ENCODE measurements at regions not wholly inside any gene's neighbourhood (a gene's known extent, or its start where the extent isn't known, plus 50 kb on each side); places are given as distances from the start of the nearest gene placed in this dataset.
A peak's percentile ranks its signal among the peaks of the same experiment; 100 is the strongest.

DNA sequence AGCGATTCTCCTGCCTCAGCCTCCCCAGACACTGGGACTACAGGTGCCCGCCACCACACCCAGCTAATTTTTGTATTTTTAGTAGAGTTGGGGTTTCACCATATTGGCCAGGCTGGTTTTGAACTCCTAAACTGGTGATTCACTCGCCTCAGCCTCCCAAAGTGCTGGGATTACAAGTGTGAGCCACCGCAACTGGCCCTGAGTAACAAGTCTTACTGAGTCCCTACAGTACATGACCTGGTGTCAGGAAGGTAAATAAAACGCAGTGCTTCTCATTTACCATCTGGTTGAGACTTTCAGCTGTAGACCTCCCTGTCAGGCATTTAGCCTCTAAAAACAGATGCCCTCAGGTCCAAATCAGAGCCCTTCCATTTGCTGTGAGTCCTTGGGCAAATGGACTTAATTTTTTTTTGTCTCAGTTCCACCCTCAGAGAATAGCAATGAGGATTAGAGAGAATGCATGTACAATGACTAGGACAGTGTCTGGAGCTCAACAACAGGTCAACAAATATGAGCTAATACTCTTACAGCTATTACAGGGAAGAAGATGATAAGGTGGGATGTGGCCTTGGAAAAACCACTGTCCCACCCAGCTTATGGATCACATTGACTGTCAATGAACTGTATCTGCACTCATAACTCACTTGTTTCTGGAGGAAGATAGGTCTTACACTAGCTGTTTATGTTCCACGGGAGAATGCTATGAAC lies 70.5 kb downstream of the PHLDA1 start:
- Histone ChIP-seq H3K4me3 (no peak overlapping the region), H2AFZ (no peak overlapping the region), H3K27ac (ENCODE audit: low read depth) (peak overlapping the region; percentile 73; the same call in 1 of the 2 replicates), H4K20me1 (replicated peaks; ENCODE audit: insufficient read depth) (no peaks in the 10 kb centered on the region), H3K27me3 (ENCODE audit: insufficient read depth) (no peaks in the 10 kb centered on the region), H3K36me3 (ENCODE audit: insufficient read depth) (no peaks in the 10 kb centered on the region), H3K4me1 (ENCODE audit: insufficient read depth) (peaks cover 37% of the 10 kb centered on the region), H3K4me2 (no peak overlapping the region), H3F3A (replicated peaks; ENCODE audit: low read depth) (0 out of 2 replicates have a peak, but pooled peaks cover 5% of the 10 kb centered on the region), H3K9me2 (ENCODE audit: insufficient read depth) (no peaks in the 10 kb centered on the region), H3K79me2 (replicated peaks; ENCODE audit: insufficient read depth) (no peaks in the 10 kb centered on the region)
- Mint-ChIP-seq H3K36me3 (ENCODE audit: low read depth) (no peaks in the 10 kb centered on the region), H3K27ac (no peak overlapping the region), H3K4me1 (peaks cover 32% of the 10 kb centered on the region), H3K4me3 (no peak overlapping the region), H3K27me3 (ENCODE audit: insufficient read depth, low read depth, poor library complexity) (peaks cover 4% of the 10 kb centered on the region), H3K9me3 (no peaks in the 10 kb centered on the region)
- ATAC-seq (no peak), DNase-seq (ENCODE audit: low spot score) (no peak)
- TF ChIP-seq JUNB (IDR thresholded peaks at IDR 0.05; ENCODE audit: unreplicated experiment): no peak
- no peak for TF ChIP-seq POLR2AphosphoS5 (IDR thresholded peaks at IDR 0.05; ENCODE audit: low read depth)
- no peak for TF ChIP-seq EZH2phosphoT487 (IDR thresholded peaks at IDR 0.05; ENCODE audit: unreplicated experiment)
- TF ChIP-seq EZH2 (IDR thresholded peaks at IDR 0.05; ENCODE audit: low read depth, unreplicated experiment): no peak
- TF ChIP-seq STAT1 (IDR thresholded peaks at IDR 0.05; ENCODE audit: unreplicated experiment): no peak
- no peak for TF ChIP-seq NANOG (IDR thresholded peaks at IDR 0.05; ENCODE audit: borderline replicate concordance)
- no peak for TF ChIP-seq ZNF114 (CRISPR knock-in tag; IDR thresholded peaks at IDR 0.05)
- TF ChIP-seq, protein P1, sequence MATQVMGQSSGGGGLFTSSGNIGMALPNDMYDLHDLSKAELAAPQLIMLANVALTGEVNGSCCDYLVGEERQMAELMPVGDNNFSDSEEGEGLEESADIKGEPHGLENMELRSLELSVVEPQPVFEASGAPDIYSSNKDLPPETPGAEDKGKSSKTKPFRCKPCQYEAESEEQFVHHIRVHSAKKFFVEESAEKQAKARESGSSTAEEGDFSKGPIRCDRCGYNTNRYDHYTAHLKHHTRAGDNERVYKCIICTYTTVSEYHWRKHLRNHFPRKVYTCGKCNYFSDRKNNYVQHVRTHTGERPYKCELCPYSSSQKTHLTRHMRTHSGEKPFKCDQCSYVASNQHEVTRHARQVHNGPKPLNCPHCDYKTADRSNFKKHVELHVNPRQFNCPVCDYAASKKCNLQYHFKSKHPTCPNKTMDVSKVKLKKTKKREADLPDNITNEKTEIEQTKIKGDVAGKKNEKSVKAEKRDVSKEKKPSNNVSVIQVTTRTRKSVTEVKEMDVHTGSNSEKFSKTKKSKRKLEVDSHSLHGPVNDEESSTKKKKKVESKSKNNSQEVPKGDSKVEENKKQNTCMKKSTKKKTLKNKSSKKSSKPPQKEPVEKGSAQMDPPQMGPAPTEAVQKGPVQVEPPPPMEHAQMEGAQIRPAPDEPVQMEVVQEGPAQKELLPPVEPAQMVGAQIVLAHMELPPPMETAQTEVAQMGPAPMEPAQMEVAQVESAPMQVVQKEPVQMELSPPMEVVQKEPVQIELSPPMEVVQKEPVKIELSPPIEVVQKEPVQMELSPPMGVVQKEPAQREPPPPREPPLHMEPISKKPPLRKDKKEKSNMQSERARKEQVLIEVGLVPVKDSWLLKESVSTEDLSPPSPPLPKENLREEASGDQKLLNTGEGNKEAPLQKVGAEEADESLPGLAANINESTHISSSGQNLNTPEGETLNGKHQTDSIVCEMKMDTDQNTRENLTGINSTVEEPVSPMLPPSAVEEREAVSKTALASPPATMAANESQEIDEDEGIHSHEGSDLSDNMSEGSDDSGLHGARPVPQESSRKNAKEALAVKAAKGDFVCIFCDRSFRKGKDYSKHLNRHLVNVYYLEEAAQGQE (IDR thresholded peaks at IDR 0.05; ENCODE audit: unreplicated experiment): no peak

DNA sequence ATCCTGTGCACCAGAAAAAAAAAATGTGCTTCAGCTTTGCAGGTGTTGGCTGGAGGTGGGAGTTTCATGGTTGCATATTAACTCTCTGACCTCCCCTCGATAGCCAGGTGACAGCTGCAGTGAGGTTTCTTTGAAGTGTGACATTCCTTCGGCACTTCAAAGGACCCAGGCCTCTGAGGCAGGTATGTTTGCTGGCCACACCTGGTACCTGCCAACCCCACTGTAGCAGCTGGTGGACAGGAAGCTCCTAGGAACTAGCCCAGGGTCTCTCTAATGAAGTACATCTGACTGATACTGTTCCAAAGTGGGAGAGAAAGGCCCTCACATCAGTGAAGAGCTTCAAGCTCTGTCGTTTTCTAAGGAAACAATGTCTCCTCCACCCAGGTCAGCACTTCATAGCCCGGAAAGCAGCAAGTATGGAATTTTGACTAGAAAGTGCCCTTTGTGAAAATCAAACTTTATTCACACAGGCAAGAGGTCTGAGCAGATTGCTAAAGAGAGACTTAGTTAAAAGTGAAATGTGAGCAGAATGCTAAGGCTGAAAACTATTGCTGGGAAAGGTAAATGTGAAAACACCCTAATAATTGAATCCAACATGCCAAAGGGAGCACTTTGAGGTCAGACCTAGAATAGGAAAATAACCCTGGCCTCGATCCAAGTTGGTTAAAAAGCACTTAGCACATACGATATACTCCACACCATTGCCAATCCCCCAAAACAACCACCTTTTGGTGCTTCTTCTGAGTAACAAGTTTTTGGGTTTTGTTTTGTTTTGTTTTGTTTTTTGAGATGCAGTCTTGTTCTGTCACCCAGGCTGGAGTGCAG lies 71.3 kb downstream of the PHLDA1 start:
- Mint-ChIP-seq H3K36me3 (ENCODE audit: low read depth) (no peaks in the 10 kb centered on the region), H3K9me3 (no peaks in the 10 kb centered on the region), H3K27ac (peak overlapping the region; percentile 69), H3K4me3 (no peak overlapping the region), H3K4me1 (peaks cover 34% of the 10 kb centered on the region), H3K27me3 (ENCODE audit: insufficient read depth, low read depth, poor library complexity) (peaks cover 4% of the 10 kb centered on the region)
- ATAC-seq (peak; percentile 73), DNase-seq (ENCODE audit: low spot score) (peak; percentile 89)
- Histone ChIP-seq H3K4me3 (peak overlapping the region; percentile 6; the same call in 1 of the 2 replicates), H3K9me2 (ENCODE audit: insufficient read depth) (no peaks in the 10 kb centered on the region), H2AFZ (no peak overlapping the region), H3F3A (replicated peaks; ENCODE audit: low read depth) (0 out of 2 replicates have a peak, but pooled peaks cover 5% of the 10 kb centered on the region), H3K36me3 (ENCODE audit: insufficient read depth) (no peaks in the 10 kb centered on the region), H3K4me1 (ENCODE audit: insufficient read depth) (peaks cover 37% of the 10 kb centered on the region), H3K27me3 (ENCODE audit: insufficient read depth) (no peaks in the 10 kb centered on the region), H4K20me1 (replicated peaks; ENCODE audit: insufficient read depth) (no peaks in the 10 kb centered on the region), H3K4me2 (peak overlapping the region; percentile 52), H3K27ac (ENCODE audit: low read depth) (peak overlapping the region; percentile 91), H3K79me2 (replicated peaks; ENCODE audit: insufficient read depth) (no peaks in the 10 kb centered on the region)
- TF ChIP-seq ZNF331 (CRISPR knock-in tag; IDR thresholded peaks at IDR 0.05; ENCODE audit: low read depth) (no peak), JUNB (IDR thresholded peaks at IDR 0.05; ENCODE audit: unreplicated experiment) (no peak)
- TF ChIP-seq, protein P1 (IDR thresholded peaks at IDR 0.05; ENCODE audit: unreplicated experiment): no peak

Data from GM23338 (cell line).